GM12878 (cell line): ENCODE measurements at regions not wholly inside any gene's neighbourhood (a gene's known extent, or its start where the extent isn't known, plus 50 kb on each side); places are given as distances from the start of the nearest gene placed in this dataset.

ENCODE experiments used
- ATAC-seq: fragments of 200-7000 bp; cut with Tn5 transposase; 3 replicates; pipeline ENCODE4 v1.9.1; 2020; ENCODE audit warnings: mild to moderate bottlenecking, moderate library complexity
- BruUV-seq: library from RNA; stranded (reverse); fragments of 400-500 nt; replicated peaks from 2 replicates; lab custom pipeline; 2021; lab: Mats Ljungman, UMichigan
- CTCF ChIA-PET: fragments of 300-600 bp; sonication (Branson Sonifier 250); formaldehyde crosslinking; extraction: SDS; loops from one replicate; lab custom pipeline; 2021; ENCODE audit warnings: inconsistent platforms; lab: Yijun Ruan, JAX
- POLR2A ChIA-PET: fragments of 350-600 bp; formaldehyde crosslinking; extraction: SDS; loops from one replicate; lab custom pipeline; 2021; ENCODE audit warnings: inconsistent platforms; lab: Charles Lee
- RAD21 ChIA-PET: fragments of 300-600 bp; sonication (Branson Sonifier 250); formaldehyde crosslinking; loops from one replicate; lab custom pipeline; 2023; ENCODE audit warnings: antibody characterized with exemption; ENCODE audit not compliant: unreplicated experiment; lab: Charles Lee
- SMC1A ChIA-PET: fragments of 300-600 bp; sonication (Branson Sonifier 250); formaldehyde crosslinking; loops from one replicate; lab custom pipeline; 2023; ENCODE audit not compliant: unreplicated experiment, uncharacterized antibody; lab: Charles Lee
- DNase-seq: peaks from one replicate; pipeline ENCODE4 v3.0.0-alpha.2; 2011; ENCODE audit warnings: low read depth, low spot score
- FAIRE-seq: peaks from 3 replicates; lab custom pipeline; 2011; peaks lifted over from hg19 to GRCh38; lab: Jason Lieb, UNC
- H2AFZ ChIP-seq: 2 replicates; pipeline ENCODE4 v1.6.0; 2011; ENCODE audit warnings: low read depth, low read length, control low read depth; ENCODE audit not compliant: control insufficient read depth
- H3K27ac ChIP-seq: 2 replicates; pipeline ENCODE4 v1.5.1; 2011; ENCODE audit warnings: control low read depth; ENCODE audit not compliant: control insufficient read depth, insufficient read depth
- H3K27me3 ChIP-seq, 2 experiments: replicated peaks in 1 of 2; 2 replicates each; pipeline versions ENCODE4 v1.6.0 to v1.6.1; 2011; ENCODE audit warnings: low read length in 1 of 2; ENCODE audit not compliant: control insufficient read depth in 2 of 2, insufficient read depth in 2 of 2
- H3K36me3 ChIP-seq, 2 experiments: 2 replicates each; pipeline ENCODE4 v1.5.1; 2011; ENCODE audit warnings: low read length in 1 of 2; ENCODE audit not compliant: control insufficient read depth in 2 of 2, insufficient read depth in 2 of 2
- H3K4me1 ChIP-seq: 2 replicates; pipeline ENCODE4 v1.6.1; 2011; ENCODE audit warnings: mild to moderate bottlenecking, low read length, moderate library complexity, mixed read lengths; ENCODE audit not compliant: control insufficient read depth, insufficient read depth
- H3K4me2 ChIP-seq: 2 replicates; pipeline ENCODE4 v1.6.0; 2011; ENCODE audit warnings: control low read depth; ENCODE audit not compliant: control insufficient read depth, insufficient read depth
- H3K4me3 ChIP-seq: fragments of 200-600 bp; sonication (generic); 2 replicates; pipeline ENCODE4 v1.5.1; 2016
- H3K79me2 ChIP-seq: 2 replicates; pipeline ENCODE4 v1.6.0; 2011; ENCODE audit warnings: low read length; ENCODE audit not compliant: control insufficient read depth, insufficient read depth
- H3K9ac ChIP-seq: 2 replicates; pipeline ENCODE4 v1.8.0; 2011; ENCODE audit warnings: low read length, control low read depth, mixed read lengths; ENCODE audit not compliant: control insufficient read depth, insufficient read depth
- H3K9me3 ChIP-seq: replicated peaks from 3 replicates; pipeline ENCODE4 v1.5.1; 2011; ENCODE audit warnings: mild to moderate bottlenecking, low read length; ENCODE audit not compliant: control insufficient read depth, insufficient read depth
- H4K20me1 ChIP-seq: 2 replicates; pipeline ENCODE4 v1.6.0; 2011; ENCODE audit not compliant: control insufficient read depth, insufficient read depth
- BMI1 ChIP-seq: fragments of 450-650 bp; IDR thresholded peaks from 2 replicates; pipeline ENCODE4 v1.6.1; 2016; ENCODE audit warnings: mild to moderate bottlenecking, moderate library complexity, borderline replicate concordance
- CBX3 ChIP-seq: fragments of 200-600 bp; sonication (generic); IDR thresholded peaks from 2 replicates; pipeline ENCODE4 v1.6.1; 2016; ENCODE audit warnings: low read depth, borderline replicate concordance
- CREB1 ChIP-seq: IDR thresholded peaks from 2 replicates; pipeline ENCODE4 v1.6.1; 2012; ENCODE audit warnings: low read depth, mild to moderate bottlenecking, inconsistent platforms
- KAT2A ChIP-seq: conservative IDR thresholded peaks from 2 replicates; pipeline ENCODE4 v1.6.1; 2011; ENCODE audit warnings: low read depth, low read length; ENCODE audit not compliant: control insufficient read depth
- NFYA ChIP-seq: IDR thresholded peaks from 2 replicates; pipeline ENCODE4 v1.6.1; 2011; ENCODE audit warnings: low read depth, mild to moderate bottlenecking, low read length, improper control_type of control experiment, borderline replicate concordance
- NKRF ChIP-seq: fragments of 450-650 bp; conservative IDR thresholded peaks from 2 replicates; pipeline ENCODE4 v1.6.1; 2017; ENCODE audit warnings: mild to moderate bottlenecking, moderate library complexity
- PAX5 ChIP-seq: IDR thresholded peaks from 2 replicates; pipeline ENCODE4 v1.6.1; 2011; ENCODE audit warnings: low read depth, low read length, borderline replicate concordance
- SRF ChIP-seq, 2 experiments: IDR thresholded peaks; 2 replicates each; pipeline ENCODE4 v1.6.1; 2011; ENCODE audit warnings: low read depth in 2 of 2, low read length in 2 of 2, mild to moderate bottlenecking in 1 of 2, moderate library complexity in 1 of 2
- WGBS: methylation state at CpG from one replicate; pipeline ENCODE4 v1.1.6; 2016; ENCODE audit warnings: low lambda C conversion rate; ENCODE audit not compliant: insufficient replicate concordance, insufficient coverage; ENCODE audit errors: missing lambda C conversion rate; 5-methylcytosine and 5-hydroxymethylcytosine counted together
- in situ Hi-C: fragments of 300-500 bp; cut with MboI; formaldehyde crosslinking; loops from 9 replicates; pipeline ENCODE4 v1.14.3; 2018; ENCODE audit warnings: mixed read lengths
- intact Hi-C: fragments of 100-400 bp; cut with micrococcal nuclease; formaldehyde crosslinking; loops from one replicate; pipeline ENCODE4 v1.14.2; 2022; ENCODE audit not compliant: unreplicated experiment

GRCh38 chr18:68467957-68468356, 247.0 kb downstream of the TMX3 start:
- Histone ChIP-seq H2AFZ (no peak overlapping the region), H4K20me1 (no peaks in the 10 kb centered on the region), H3K9ac (no peak overlapping the region), H3K4me3 (no peak overlapping the region), H3K36me3 (no peaks in the 10 kb centered on the region), H3K9me3 (no peaks in the 10 kb centered on the region), H3K4me2 (no peak overlapping the region), H3K79me2 (no peaks in the 10 kb centered on the region), H3K27me3 (no peaks in the 10 kb centered on the region), H3K4me1 (no peaks in the 10 kb centered on the region), H3K27ac (no peak overlapping the region)
- ChIA-PET SMC1A (interaction anchor here (0.6 kb wide), 1 partner anchor 62 kb away, joined by 3 read pairs; no protein-coding TSS in a partner anchor), POLR2A (no interaction called here), CTCF (no interaction called here), RAD21 (no interaction called here)
- ATAC-seq (peak; percentile 49; the same call in 2 of the 3 replicates), DNase-seq (no peak), FAIRE-seq (no peak)
- 11% methylated on average over 4 of the region's 4 CpGs for WGBS
- BruUV-seq, result no TSS peak
- in situ Hi-C loops (no loop called here), intact Hi-C loops (no loop called here)
- TF ChIP-seq CREB1 (no peak), SRF (IDR thresholded peaks at IDR 0.05; ENCODE audit: low read depth in 2 of 2, low read length in 2 of 2) (no peak), PAX5 (no peak), BMI1 (no peak), KAT2A (no peak), NFYA (no peak), CBX3 (no peak), NKRF (no peak)
